ENCODE measurements at regions not wholly inside any gene's neighbourhood (a gene's known extent, or its start where the extent isn't known, plus 50 kb on each side); places are given as distances from the start of the nearest gene placed in this dataset.
"Not testable (repeated sequence)": the region's sequence is repeated elsewhere in the genome, so short reads cannot be mapped to it uniquely, and the experiment has no call there.

DNA sequence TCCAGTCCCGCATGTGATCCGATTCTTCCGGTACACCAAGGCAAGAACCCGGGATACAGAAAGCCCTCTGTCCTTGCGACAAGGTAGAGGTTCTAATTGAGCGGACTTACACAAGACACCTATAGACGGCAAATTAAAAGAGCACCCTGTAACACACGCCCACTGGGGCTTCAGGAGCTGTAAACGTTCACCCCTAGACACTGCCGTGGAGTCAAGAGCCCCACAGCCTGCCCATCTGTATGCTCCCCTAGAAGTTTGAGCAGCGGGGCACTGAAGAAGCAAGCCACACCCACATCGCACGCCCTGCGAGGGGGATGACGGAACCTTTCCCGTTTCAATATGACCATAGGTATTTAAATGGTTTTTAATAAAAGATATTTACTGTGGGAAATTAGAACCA, 696.3 kb upstream of the MMS22L start:
- TF ChIP-seq, protein P1, sequence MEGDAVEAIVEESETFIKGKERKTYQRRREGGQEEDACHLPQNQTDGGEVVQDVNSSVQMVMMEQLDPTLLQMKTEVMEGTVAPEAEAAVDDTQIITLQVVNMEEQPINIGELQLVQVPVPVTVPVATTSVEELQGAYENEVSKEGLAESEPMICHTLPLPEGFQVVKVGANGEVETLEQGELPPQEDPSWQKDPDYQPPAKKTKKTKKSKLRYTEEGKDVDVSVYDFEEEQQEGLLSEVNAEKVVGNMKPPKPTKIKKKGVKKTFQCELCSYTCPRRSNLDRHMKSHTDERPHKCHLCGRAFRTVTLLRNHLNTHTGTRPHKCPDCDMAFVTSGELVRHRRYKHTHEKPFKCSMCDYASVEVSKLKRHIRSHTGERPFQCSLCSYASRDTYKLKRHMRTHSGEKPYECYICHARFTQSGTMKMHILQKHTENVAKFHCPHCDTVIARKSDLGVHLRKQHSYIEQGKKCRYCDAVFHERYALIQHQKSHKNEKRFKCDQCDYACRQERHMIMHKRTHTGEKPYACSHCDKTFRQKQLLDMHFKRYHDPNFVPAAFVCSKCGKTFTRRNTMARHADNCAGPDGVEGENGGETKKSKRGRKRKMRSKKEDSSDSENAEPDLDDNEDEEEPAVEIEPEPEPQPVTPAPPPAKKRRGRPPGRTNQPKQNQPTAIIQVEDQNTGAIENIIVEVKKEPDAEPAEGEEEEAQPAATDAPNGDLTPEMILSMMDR (IDR thresholded peaks at IDR 0.05) = not testable (repeated sequence)
- TF ChIP-seq EZH2 (IDR thresholded peaks at IDR 0.05; ENCODE audit: borderline replicate concordance, insufficient read depth, low read depth, low read length, poor library complexity, severe bottlenecking) = not testable (repeated sequence)

Measured in B cell (primary cell).